RWPE2 (cell line): ENCODE measurements at regions not wholly inside any gene's neighbourhood (a gene's known extent, or its start where the extent isn't known, plus 50 kb on each side); places are given as distances from the start of the nearest gene placed in this dataset.
"Not testable (repeated sequence)": the region's sequence is repeated elsewhere in the genome, so short reads cannot be mapped to it uniquely, and the experiment has no call there.

ENCODE experiments used
- ATAC-seq: fragments of 200-7000 bp; cut with Tn5 transposase; 3 replicates; pipeline ENCODE4 v1.9.1; 2021; ENCODE audit warnings: low read depth
- DNase-seq: peaks from one replicate; pipeline ENCODE4 v3.0.0-alpha.2; 2020; ENCODE audit warnings: low spot score
- H3K27ac ChIP-seq: fragments of 450-650 bp; 2 replicates; pipeline ENCODE4 v1.5.1; 2017; ENCODE audit warnings: mild to moderate bottlenecking; ENCODE audit not compliant: poor library complexity, severe bottlenecking
- H3K27me3 ChIP-seq: fragments of 250-450 bp; sonication (Bioruptor Pico); 2 replicates; pipeline ENCODE4 v1.5.1; 2021; ENCODE audit warnings: mild to moderate bottlenecking, moderate library complexity; ENCODE audit not compliant: insufficient read depth, poor library complexity, severe bottlenecking
- H3K36me3 ChIP-seq: fragments of 250-450 bp; sonication (Bioruptor Pico); 2 replicates; pipeline ENCODE4 v1.5.1; 2020; ENCODE audit warnings: low read depth, mild to moderate bottlenecking, moderate library complexity
- H3K4me1 ChIP-seq: fragments of 250-450 bp; sonication (Bioruptor Pico); 2 replicates; pipeline ENCODE4 v1.5.1; 2021; ENCODE audit warnings: mild to moderate bottlenecking, moderate library complexity; ENCODE audit not compliant: insufficient read depth, poor library complexity, severe bottlenecking
- H3K4me3 ChIP-seq: fragments of 250-450 bp; sonication (Bioruptor Pico); 2 replicates; pipeline ENCODE4 v1.5.1; 2021; ENCODE audit warnings: mild to moderate bottlenecking, moderate library complexity; ENCODE audit not compliant: severe bottlenecking
- H3K9me3 ChIP-seq: fragments of 250-450 bp; sonication (Bioruptor Pico); 2 replicates; pipeline ENCODE4 v1.5.1; 2021; ENCODE audit warnings: mild to moderate bottlenecking, moderate library complexity; ENCODE audit not compliant: severe bottlenecking
- CTCF ChIP-seq: fragments of 450-650 bp; IDR thresholded peaks from one replicate; pipeline ENCODE4 v1.5.1; 2017; ENCODE audit warnings: mild to moderate bottlenecking, moderate library complexity; ENCODE audit not compliant: poor library complexity, severe bottlenecking

GRCh38 chrX:121876305-121876704 lies 828.9 kb downstream of the GLUD2 start:
- Histone ChIP-seq H3K36me3 (no peaks in the 10 kb centered on the region), H3K27me3 (no peaks in the 10 kb centered on the region), H3K4me3 (no peak overlapping the region), H3K9me3 (no peaks in the 10 kb centered on the region), H3K4me1 (peaks cover 15% of the 10 kb centered on the region), H3K27ac (peak overlapping the region; percentile 40)
- peak; percentile 69 for ATAC-seq
- no peak for TF ChIP-seq CTCF
- DNase-seq, result no peak

DNA sequence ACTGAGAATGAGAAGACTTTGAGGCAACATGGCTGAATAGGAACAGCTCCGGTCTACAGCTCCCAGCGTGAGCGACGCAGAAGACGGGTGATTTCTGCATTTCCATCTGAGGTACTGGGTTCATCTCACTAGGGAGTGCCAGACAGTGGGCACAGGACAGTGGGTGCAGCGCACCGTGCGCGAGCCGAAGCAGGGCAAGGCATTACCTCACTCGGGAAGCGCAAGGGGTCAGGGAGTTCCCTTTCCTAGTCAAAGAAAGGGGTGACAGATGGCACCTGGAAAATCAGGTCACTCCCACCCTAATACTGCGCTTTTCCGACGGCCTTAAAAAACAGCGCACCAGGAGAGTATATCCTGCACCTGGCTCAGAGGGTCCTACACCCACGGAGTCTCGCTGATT lies 829.9 kb downstream of the GLUD2 start:
- H3K36me3 ChIP-seq, H3K4me3 ChIP-seq, H3K9me3 ChIP-seq, DNase-seq, ATAC-seq, H3K27me3 ChIP-seq, H3K27ac ChIP-seq: not testable (repeated sequence)
- peaks cover 15% of the 10 kb centered on the region for H3K4me1 ChIP-seq

GRCh38 chrX:121886557-121886956 lies 839.1 kb downstream of the GLUD2 start:
- no peak for TF ChIP-seq CTCF

GRCh38 chrX:121894756-121895155 lies 847.3 kb downstream of the GLUD2 start:
- Histone ChIP-seq H3K9me3 (no peaks in the 10 kb centered on the region), H3K27me3 (no peaks in the 10 kb centered on the region), H3K4me1 (no peaks in the 10 kb centered on the region), H3K4me3 (no peak overlapping the region), H3K36me3 (no peaks in the 10 kb centered on the region), H3K27ac (no peak overlapping the region)
- DNase-seq (no peak), ATAC-seq (no peak)
- no peak for TF ChIP-seq CTCF

More at GRCh38 chrX:121886557-121886956, 839.1 kb downstream of the GLUD2 start:
- Histone ChIP-seq H3K4me1 (peaks cover 17% of the 10 kb centered on the region), H3K4me3 (no peak overlapping the region), H3K27me3 (no peaks in the 10 kb centered on the region), H3K9me3 (no peaks in the 10 kb centered on the region), H3K27ac (peak overlapping the region; percentile 61), H3K36me3 (no peaks in the 10 kb centered on the region)
- DNase-seq (no peak), ATAC-seq (peak; percentile 82)

- ATAC-seq (no peak), DNase-seq (no peak)
- Histone ChIP-seq H3K9me3 (no peaks in the 10 kb centered on the region), H3K4me3 (no peak overlapping the region), H3K27me3 (no peaks in the 10 kb centered on the region), H3K4me1 (no peaks in the 10 kb centered on the region), H3K36me3 (no peaks in the 10 kb centered on the region), H3K27ac (no peak overlapping the region)
- TF ChIP-seq CTCF, result no peak
Observed at GRCh38 chrX:121902463-121902862, 855.1 kb downstream of the GLUD2 start.
